ENCODE measurements at regions not wholly inside any gene's neighbourhood (a gene's known extent, or its start where the extent isn't known, plus 50 kb on each side); places are given as distances from the start of the nearest gene placed in this dataset.
"Not testable (repeated sequence)": the region's sequence is repeated elsewhere in the genome, so short reads cannot be mapped to it uniquely, and the experiment has no call there.

DNA sequence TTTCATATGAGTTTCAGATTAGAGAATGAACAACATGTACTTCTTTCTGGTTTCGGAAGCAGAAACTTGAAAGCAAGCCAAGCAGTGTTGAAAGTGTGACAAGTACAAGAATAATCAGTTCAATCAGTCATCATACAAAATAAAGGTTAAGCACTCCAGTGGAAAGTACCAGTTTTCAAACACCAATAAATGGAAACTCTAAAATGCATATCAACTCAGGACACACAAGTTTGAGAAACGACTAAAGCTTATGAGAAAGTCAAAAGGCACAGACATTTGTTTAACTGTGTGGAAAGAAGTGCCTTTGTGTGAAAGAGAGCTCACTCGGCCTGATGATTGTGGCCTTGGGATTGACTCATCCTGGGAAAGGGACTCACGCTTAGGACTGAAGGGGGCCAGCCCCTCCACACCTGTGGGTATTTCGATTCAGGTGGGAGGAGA, 60.6 kb upstream of the AKR1C1 start:
- DNase-seq (peak; percentile 26), ATAC-seq (peak; percentile 61)
- intact Hi-C loops (cut with micrococcal nuclease): no loop called here
- Mint-ChIP-seq H3K27ac (peak overlapping the region; percentile 41), H3K36me3 (ENCODE audit: low read depth) (no peaks in the 10 kb centered on the region), H3K4me1 (ENCODE audit: low read depth) (peaks cover 12% of the 10 kb centered on the region), H3K9me3 (peaks cover 2% of the 10 kb centered on the region), H3K4me3 (no peak overlapping the region), H3K27me3 (peaks cover 1% of the 10 kb centered on the region)
- POLR2A ChIA-PET: interaction anchor here (0.8 kb wide), 1 partner anchor 28 kb away, joined by 3 read pairs; no protein-coding TSS in a partner anchor
- CTCF ChIA-PET: no interaction called here
- TF ChIP-seq, protein P1, sequence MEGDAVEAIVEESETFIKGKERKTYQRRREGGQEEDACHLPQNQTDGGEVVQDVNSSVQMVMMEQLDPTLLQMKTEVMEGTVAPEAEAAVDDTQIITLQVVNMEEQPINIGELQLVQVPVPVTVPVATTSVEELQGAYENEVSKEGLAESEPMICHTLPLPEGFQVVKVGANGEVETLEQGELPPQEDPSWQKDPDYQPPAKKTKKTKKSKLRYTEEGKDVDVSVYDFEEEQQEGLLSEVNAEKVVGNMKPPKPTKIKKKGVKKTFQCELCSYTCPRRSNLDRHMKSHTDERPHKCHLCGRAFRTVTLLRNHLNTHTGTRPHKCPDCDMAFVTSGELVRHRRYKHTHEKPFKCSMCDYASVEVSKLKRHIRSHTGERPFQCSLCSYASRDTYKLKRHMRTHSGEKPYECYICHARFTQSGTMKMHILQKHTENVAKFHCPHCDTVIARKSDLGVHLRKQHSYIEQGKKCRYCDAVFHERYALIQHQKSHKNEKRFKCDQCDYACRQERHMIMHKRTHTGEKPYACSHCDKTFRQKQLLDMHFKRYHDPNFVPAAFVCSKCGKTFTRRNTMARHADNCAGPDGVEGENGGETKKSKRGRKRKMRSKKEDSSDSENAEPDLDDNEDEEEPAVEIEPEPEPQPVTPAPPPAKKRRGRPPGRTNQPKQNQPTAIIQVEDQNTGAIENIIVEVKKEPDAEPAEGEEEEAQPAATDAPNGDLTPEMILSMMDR (IDR thresholded peaks at IDR 0.05): no peak

DNA sequence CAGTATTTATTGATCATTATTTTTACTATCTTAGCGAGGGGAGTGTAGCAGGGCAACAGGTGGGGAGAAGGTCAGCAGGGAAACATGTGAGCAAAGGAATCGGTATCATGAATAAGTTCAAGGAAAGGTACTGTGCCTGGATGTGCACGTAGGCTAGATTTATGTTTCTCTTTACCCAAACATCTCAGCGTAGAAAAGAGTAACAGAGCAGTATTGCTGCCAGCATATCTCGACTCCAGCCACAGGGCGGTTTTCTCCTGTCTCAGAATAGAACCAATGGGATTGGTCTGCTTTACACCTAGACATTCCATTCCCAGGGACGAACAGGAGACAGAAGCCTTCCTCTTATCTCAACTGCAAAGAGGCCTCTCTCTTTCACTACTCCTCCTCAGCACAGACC, 60.1 kb upstream of the AKR1C1 start:
- POLR2A ChIA-PET; H3K27me3 Mint-ChIP-seq; ATAC-seq; H3K36me3 Mint-ChIP-seq (ENCODE audit: low read depth); DNase-seq; H3K4me3 Mint-ChIP-seq; intact Hi-C loops (cut with micrococcal nuclease); H3K9me3 Mint-ChIP-seq; CTCF ChIA-PET: not testable (repeated sequence)
- peaks cover 12% of the 10 kb centered on the region for H3K4me1 Mint-ChIP-seq (ENCODE audit: low read depth)
- peak overlapping the region; percentile 41 for H3K27ac Mint-ChIP-seq

DNA sequence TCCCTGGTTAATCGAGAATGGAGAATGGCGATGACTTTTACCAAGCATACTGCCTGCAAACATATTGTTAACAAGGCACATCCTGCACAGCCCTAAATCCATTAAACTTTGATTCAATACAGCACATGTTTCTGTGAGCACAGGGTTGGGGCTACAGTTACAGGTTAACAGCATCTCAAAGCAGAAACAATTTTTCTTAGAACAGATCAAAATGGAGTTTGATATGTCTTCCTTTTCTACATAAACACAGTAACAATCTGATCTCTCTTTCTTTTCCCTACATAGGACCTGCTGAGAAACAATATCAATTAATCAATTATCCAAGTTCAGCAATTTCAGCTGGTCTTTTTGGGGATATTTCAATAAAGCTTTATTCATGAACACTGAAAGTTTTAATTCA, 59.5 kb upstream of the AKR1C1 start:
- CTCF ChIA-PET; DNase-seq; H3K36me3 Mint-ChIP-seq (ENCODE audit: low read depth); POLR2A ChIA-PET; H3K27ac Mint-ChIP-seq; H3K9me3 Mint-ChIP-seq; H3K4me3 Mint-ChIP-seq; intact Hi-C loops (cut with micrococcal nuclease); H3K27me3 Mint-ChIP-seq; ATAC-seq: not testable (repeated sequence)
- H3K4me1 Mint-ChIP-seq (ENCODE audit: low read depth): peaks cover 12% of the 10 kb centered on the region

DNA sequence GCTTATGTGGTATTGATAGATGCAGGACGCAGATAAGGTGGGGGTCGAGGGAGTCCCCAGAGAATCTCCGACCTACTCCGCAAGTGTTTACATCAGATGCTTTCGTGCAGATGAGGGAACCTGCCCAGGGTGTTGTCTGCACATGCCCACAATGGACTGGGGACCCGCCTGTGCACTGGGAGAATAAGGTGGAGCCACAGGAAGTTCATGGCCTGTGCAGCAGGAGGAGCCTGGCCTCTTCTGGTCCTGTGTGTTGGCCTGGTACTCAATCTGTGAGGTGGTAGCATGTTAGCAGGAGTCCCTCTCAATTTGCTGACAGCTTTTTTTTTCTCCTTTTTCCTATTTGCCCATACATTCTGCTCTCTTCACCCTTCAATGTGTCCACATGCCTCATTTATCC, 54.1 kb upstream of the AKR1C1 start:
- no peak for DNase-seq
- Mint-ChIP-seq H3K27ac (no peak overlapping the region), H3K27me3 (peaks cover 1% of the 10 kb centered on the region), H3K4me3 (no peak overlapping the region), H3K4me1 (ENCODE audit: low read depth) (no peaks in the 10 kb centered on the region), H3K9me3 (no peaks in the 10 kb centered on the region), H3K36me3 (ENCODE audit: low read depth) (peaks cover 2% of the 10 kb centered on the region)
- ATAC-seq: no peak
- TF ChIP-seq, protein P1 (IDR thresholded peaks at IDR 0.05): no peak
- CTCF ChIA-PET: interaction anchor here (1.5 kb wide), 1 partner anchor 59 kb away, joined by 5 read pairs; no protein-coding TSS in a partner anchor
- POLR2A ChIA-PET: no interaction called here
- intact Hi-C loops (cut with micrococcal nuclease): no loop called here
